GM23338 (cell line): ENCODE measurements at regions not wholly inside any gene's neighbourhood (a gene's known extent, or its start where the extent isn't known, plus 50 kb on each side); places are given as distances from the start of the nearest gene placed in this dataset.

ENCODE experiments used
- ATAC-seq: fragments of 200-7000 bp; cut with Tn5 transposase; 3 replicates; pipeline ENCODE4 v1.9.1; 2020
- DNase-seq: peaks from one replicate; pipeline ENCODE4 v3.0.0-alpha.2; 2015; ENCODE audit warnings: low spot score
- H2AFZ ChIP-seq: fragments of 200-600 bp; sonication (generic); 2 replicates; pipeline ENCODE4 v1.8.0; 2016; ENCODE audit warnings: antibody characterized with exemption, mild to moderate bottlenecking, moderate library complexity
- H3F3A ChIP-seq: fragments of 200-600 bp; sonication (generic); replicated peaks from 2 replicates; pipeline ENCODE4 v1.8.0; 2017; ENCODE audit warnings: antibody characterized with exemption, mixed run types, low read depth
- H3K27ac ChIP-seq: fragments of 200-600 bp; sonication (generic); 2 replicates; pipeline ENCODE4 v1.6.1; 2016; ENCODE audit warnings: low read depth
- H3K27me3 ChIP-seq: fragments of 200-600 bp; sonication (generic); 2 replicates; pipeline ENCODE4 v1.8.0; 2016; ENCODE audit warnings: mild to moderate bottlenecking, mixed run types, moderate library complexity; ENCODE audit not compliant: insufficient read depth
- H3K36me3 ChIP-seq: fragments of 200-600 bp; sonication (generic); 2 replicates; pipeline ENCODE4 v1.8.0; 2016; ENCODE audit warnings: mild to moderate bottlenecking; ENCODE audit not compliant: insufficient read depth
- H3K4me1 ChIP-seq: fragments of 200-600 bp; sonication (generic); 2 replicates; pipeline ENCODE4 v1.8.0; 2016; ENCODE audit warnings: mild to moderate bottlenecking, moderate library complexity; ENCODE audit not compliant: insufficient read depth
- H3K4me2 ChIP-seq: fragments of 200-600 bp; sonication (generic); 2 replicates; pipeline ENCODE4 v1.7.1; 2017; ENCODE audit warnings: mixed run types
- H3K4me3 ChIP-seq: fragments of 200-600 bp; sonication (generic); 2 replicates; pipeline ENCODE4 v1.6.1; 2016; ENCODE audit warnings: mixed run types
- H3K79me2 ChIP-seq: fragments of 200-600 bp; sonication (generic); replicated peaks from 2 replicates; pipeline ENCODE4 v1.8.0; 2017; ENCODE audit warnings: mild to moderate bottlenecking; ENCODE audit not compliant: insufficient read depth
- H3K9me2 ChIP-seq: fragments of 200-600 bp; sonication (generic); 2 replicates; pipeline ENCODE4 v1.8.0; 2017; ENCODE audit not compliant: insufficient read depth
- H4K20me1 ChIP-seq: fragments of 200-600 bp; sonication (generic); replicated peaks from 2 replicates; pipeline ENCODE4 v1.8.0; 2017; ENCODE audit warnings: mild to moderate bottlenecking; ENCODE audit not compliant: insufficient read depth
- H3K27ac Mint-ChIP-seq: 2 replicates; pipeline ENCODE4 v1.8.0; 2020; ENCODE audit warnings: inconsistent platforms, mild to moderate bottlenecking, moderate library complexity, mixed read lengths
- H3K27me3 Mint-ChIP-seq: 3 replicates; pipeline ENCODE4 v1.8.0; 2022; ENCODE audit warnings: low read depth, mild to moderate bottlenecking, moderate library complexity, mixed read lengths, inconsistent platforms; ENCODE audit not compliant: insufficient read depth, poor library complexity
- H3K36me3 Mint-ChIP-seq: 3 replicates; pipeline ENCODE4 v1.8.0; 2021; ENCODE audit warnings: low read depth, mild to moderate bottlenecking, inconsistent platforms, moderate library complexity, mixed read lengths
- H3K4me1 Mint-ChIP-seq: 3 replicates; pipeline ENCODE4 v1.8.0; 2020; ENCODE audit warnings: mild to moderate bottlenecking, inconsistent platforms, mixed read lengths
- H3K4me3 Mint-ChIP-seq: 3 replicates; pipeline ENCODE4 v1.8.0; 2021; ENCODE audit warnings: moderate library complexity, mild to moderate bottlenecking, inconsistent platforms, mixed read lengths
- H3K9me3 Mint-ChIP-seq: 3 replicates; pipeline ENCODE4 v1.8.0; 2020; ENCODE audit warnings: moderate library complexity, mild to moderate bottlenecking, inconsistent platforms, mixed read lengths
- CREB1 ChIP-seq: fragments of 250-450 bp; sonication (Bioruptor Pico); IDR thresholded peaks from 2 replicates; pipeline ENCODE4 v1.5.0; 2020; ENCODE audit warnings: low read depth, mild to moderate bottlenecking, moderate library complexity
- EZH2 ChIP-seq: fragments of 200-600 bp; sonication (generic); IDR thresholded peaks from one replicate; pipeline ENCODE4 v1.8.0; 2017; ENCODE audit warnings: antibody characterized with exemption, mild to moderate bottlenecking, low read depth; ENCODE audit not compliant: unreplicated experiment
- EZH2phosphoT487 ChIP-seq: fragments of 200-600 bp; sonication (generic); IDR thresholded peaks from one replicate; pipeline ENCODE4 v1.8.1; 2018; ENCODE audit warnings: antibody characterized with exemption; ENCODE audit not compliant: unreplicated experiment
- JUNB ChIP-seq: IDR thresholded peaks from one replicate; pipeline ENCODE4 v1.6.1; 2016; ENCODE audit warnings: antibody characterized with exemption; ENCODE audit not compliant: unreplicated experiment
- NANOG ChIP-seq: IDR thresholded peaks from 2 replicates; pipeline ENCODE4 v1.6.1; 2016; ENCODE audit warnings: antibody characterized with exemption, borderline replicate concordance
- POLR2AphosphoS5 ChIP-seq: IDR thresholded peaks from 2 replicates; pipeline ENCODE4 v1.6.1; 2016; ENCODE audit warnings: antibody characterized with exemption, low read depth
- ZNF114 ChIP-seq: fragments of 250-450 bp; sonication (Bioruptor Pico); IDR thresholded peaks from 2 replicates; pipeline ENCODE4 v1.5.0; 2020; ENCODE audit warnings: mild to moderate bottlenecking, moderate library complexity
- ZNF331 ChIP-seq: fragments of 250-450 bp; sonication (Bioruptor Pico); IDR thresholded peaks from 2 replicates; pipeline ENCODE4 v1.5.0; 2020; ENCODE audit warnings: low read depth, mild to moderate bottlenecking, moderate library complexity
- TF ChIP-seq, protein P1 (sequence below): fragments of 250-450 bp; sonication (Bioruptor Pico); IDR thresholded peaks from 2 replicates; pipeline ENCODE4 v1.5.0; 2020; ENCODE audit warnings: mild to moderate bottlenecking, moderate library complexity
- TF ChIP-seq, protein P2 (sequence below), 2 experiments: fragments of 200-600 bp in 1 of 2; sonication (generic) in 1 of 2; conservative IDR thresholded peaks; 2 replicates each; pipeline versions ENCODE4 v1.5.1 to v1.6.1; 2016 to 2017; ENCODE audit warnings: antibody characterized with exemption in 2 of 2, low read depth in 2 of 2, mild to moderate bottlenecking in 2 of 2, moderate library complexity in 1 of 2
- TF ChIP-seq, protein P3 (sequence below): IDR thresholded peaks from one replicate; pipeline ENCODE4 v1.6.1; 2018; ENCODE audit warnings: antibody characterized with exemption; ENCODE audit not compliant: unreplicated experiment
- TF ChIP-seq, protein P4 (sequence below): IDR thresholded peaks from 2 replicates; pipeline ENCODE4 v1.6.1; 2016; ENCODE audit warnings: antibody characterized with exemption

DNA sequence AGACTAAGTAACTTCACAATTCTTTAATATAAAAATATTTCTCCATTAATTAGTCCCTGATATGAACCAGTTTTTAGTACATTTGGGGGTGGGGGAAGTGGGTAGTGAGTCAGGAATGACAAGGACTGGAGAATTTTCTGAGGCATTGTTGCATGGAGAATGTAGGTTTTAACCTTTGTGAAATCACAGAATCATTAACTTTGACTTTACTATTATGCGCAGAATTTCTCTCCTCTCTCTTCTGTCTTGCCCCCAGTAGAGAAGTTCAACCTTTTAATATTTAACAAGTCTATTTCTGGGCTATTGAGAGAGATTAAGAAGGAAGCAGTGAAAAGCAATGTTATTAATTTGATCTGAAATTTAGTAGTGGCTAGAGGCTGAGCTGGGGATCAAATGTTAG lies 597.0 kb downstream of the PCDH18 start:
- H3K27me3 Mint-ChIP-seq = no peaks in the 10 kb centered on the region
- Histone ChIP-seq H2AFZ (no peak overlapping the region), H3K27me3 (no peaks in the 10 kb centered on the region), H3K4me1 (no peaks in the 10 kb centered on the region), H3K4me3 (no peak overlapping the region), H3K9me2 (no peaks in the 10 kb centered on the region), H3K27ac (no peak overlapping the region), H3K4me2 (no peak overlapping the region), H3K36me3 (no peaks in the 10 kb centered on the region), H4K20me1 (no peaks in the 10 kb centered on the region), H3F3A (no peaks in the 10 kb centered on the region), H3K79me2 (no peaks in the 10 kb centered on the region)
- TF ChIP-seq NANOG (no peak), EZH2 (no peak), EZH2phosphoT487 (no peak), JUNB (no peak), CREB1 (CRISPR knock-in tag) (no peak), ZNF331 (no peak), ZNF114 (CRISPR knock-in tag) (no peak), POLR2AphosphoS5 (no peak)
- TF ChIP-seq, protein P1, sequence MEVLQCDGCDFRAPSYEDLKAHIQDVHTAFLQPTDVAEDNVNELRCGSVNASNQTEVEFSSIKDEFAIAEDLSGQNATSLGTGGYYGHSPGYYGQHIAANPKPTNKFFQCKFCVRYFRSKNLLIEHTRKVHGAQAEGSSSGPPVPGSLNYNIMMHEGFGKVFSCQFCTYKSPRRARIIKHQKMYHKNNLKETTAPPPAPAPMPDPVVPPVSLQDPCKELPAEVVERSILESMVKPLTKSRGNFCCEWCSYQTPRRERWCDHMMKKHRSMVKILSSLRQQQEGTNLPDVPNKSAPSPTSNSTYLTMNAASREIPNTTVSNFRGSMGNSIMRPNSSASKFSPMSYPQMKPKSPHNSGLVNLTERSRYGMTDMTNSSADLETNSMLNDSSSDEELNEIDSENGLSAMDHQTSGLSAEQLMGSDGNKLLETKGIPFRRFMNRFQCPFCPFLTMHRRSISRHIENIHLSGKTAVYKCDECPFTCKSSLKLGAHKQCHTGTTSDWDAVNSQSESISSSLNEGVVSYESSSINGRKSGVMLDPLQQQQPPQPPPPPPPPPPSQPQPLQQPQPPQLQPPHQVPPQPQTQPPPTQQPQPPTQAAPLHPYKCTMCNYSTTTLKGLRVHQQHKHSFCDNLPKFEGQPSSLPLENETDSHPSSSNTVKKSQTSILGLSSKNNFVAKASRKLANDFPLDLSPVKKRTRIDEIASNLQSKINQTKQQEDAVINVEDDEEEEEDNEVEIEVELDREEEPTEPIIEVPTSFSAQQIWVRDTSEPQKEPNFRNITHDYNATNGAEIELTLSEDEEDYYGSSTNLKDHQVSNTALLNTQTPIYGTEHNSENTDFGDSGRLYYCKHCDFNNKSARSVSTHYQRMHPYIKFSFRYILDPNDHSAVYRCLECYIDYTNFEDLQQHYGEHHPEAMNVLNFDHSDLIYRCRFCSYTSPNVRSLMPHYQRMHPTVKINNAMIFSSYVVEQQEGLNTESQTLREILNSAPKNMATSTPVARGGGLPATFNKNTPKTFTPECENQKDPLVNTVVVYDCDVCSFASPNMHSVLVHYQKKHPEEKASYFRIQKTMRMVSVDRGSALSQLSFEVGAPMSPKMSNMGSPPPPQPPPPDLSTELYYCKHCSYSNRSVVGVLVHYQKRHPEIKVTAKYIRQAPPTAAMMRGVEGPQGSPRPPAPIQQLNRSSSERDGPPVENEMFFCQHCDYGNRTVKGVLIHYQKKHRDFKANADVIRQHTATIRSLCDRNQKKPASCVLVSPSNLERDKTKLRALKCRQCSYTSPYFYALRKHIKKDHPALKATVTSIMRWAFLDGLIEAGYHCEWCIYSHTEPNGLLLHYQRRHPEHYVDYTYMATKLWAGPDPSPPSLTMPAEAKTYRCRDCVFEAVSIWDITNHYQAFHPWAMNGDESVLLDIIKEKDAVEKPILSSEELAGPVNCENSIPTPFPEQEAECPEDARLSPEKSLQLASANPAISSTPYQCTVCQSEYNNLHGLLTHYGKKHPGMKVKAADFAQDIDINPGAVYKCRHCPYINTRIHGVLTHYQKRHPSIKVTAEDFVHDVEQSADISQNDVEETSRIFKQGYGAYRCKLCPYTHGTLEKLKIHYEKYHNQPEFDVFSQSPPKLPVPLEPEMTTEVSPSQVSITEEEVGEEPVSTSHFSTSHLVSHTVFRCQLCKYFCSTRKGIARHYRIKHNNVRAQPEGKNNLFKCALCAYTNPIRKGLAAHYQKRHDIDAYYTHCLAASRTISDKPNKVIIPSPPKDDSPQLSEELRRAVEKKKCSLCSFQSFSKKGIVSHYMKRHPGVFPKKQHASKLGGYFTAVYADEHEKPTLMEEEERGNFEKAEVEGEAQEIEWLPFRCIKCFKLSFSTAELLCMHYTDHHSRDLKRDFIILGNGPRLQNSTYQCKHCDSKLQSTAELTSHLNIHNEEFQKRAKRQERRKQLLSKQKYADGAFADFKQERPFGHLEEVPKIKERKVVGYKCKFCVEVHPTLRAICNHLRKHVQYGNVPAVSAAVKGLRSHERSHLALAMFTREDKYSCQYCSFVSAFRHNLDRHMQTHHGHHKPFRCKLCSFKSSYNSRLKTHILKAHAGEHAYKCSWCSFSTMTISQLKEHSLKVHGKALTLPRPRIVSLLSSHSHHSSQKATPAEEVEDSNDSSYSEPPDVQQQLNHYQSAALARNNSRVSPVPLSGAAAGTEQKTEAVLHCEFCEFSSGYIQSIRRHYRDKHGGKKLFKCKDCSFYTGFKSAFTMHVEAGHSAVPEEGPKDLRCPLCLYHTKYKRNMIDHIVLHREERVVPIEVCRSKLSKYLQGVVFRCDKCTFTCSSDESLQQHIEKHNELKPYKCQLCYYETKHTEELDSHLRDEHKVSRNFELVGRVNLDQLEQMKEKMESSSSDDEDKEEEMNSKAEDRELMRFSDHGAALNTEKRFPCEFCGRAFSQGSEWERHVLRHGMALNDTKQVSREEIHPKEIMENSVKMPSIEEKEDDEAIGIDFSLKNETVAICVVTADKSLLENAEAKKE = no peak
- TF ChIP-seq, protein P2, sequence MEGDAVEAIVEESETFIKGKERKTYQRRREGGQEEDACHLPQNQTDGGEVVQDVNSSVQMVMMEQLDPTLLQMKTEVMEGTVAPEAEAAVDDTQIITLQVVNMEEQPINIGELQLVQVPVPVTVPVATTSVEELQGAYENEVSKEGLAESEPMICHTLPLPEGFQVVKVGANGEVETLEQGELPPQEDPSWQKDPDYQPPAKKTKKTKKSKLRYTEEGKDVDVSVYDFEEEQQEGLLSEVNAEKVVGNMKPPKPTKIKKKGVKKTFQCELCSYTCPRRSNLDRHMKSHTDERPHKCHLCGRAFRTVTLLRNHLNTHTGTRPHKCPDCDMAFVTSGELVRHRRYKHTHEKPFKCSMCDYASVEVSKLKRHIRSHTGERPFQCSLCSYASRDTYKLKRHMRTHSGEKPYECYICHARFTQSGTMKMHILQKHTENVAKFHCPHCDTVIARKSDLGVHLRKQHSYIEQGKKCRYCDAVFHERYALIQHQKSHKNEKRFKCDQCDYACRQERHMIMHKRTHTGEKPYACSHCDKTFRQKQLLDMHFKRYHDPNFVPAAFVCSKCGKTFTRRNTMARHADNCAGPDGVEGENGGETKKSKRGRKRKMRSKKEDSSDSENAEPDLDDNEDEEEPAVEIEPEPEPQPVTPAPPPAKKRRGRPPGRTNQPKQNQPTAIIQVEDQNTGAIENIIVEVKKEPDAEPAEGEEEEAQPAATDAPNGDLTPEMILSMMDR (conservative IDR thresholded peaks at IDR 0.05; ENCODE audit: low read depth in 2 of 2) = no peak
- TF ChIP-seq, protein P3, sequence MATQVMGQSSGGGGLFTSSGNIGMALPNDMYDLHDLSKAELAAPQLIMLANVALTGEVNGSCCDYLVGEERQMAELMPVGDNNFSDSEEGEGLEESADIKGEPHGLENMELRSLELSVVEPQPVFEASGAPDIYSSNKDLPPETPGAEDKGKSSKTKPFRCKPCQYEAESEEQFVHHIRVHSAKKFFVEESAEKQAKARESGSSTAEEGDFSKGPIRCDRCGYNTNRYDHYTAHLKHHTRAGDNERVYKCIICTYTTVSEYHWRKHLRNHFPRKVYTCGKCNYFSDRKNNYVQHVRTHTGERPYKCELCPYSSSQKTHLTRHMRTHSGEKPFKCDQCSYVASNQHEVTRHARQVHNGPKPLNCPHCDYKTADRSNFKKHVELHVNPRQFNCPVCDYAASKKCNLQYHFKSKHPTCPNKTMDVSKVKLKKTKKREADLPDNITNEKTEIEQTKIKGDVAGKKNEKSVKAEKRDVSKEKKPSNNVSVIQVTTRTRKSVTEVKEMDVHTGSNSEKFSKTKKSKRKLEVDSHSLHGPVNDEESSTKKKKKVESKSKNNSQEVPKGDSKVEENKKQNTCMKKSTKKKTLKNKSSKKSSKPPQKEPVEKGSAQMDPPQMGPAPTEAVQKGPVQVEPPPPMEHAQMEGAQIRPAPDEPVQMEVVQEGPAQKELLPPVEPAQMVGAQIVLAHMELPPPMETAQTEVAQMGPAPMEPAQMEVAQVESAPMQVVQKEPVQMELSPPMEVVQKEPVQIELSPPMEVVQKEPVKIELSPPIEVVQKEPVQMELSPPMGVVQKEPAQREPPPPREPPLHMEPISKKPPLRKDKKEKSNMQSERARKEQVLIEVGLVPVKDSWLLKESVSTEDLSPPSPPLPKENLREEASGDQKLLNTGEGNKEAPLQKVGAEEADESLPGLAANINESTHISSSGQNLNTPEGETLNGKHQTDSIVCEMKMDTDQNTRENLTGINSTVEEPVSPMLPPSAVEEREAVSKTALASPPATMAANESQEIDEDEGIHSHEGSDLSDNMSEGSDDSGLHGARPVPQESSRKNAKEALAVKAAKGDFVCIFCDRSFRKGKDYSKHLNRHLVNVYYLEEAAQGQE = no peak
- TF ChIP-seq, protein P4, sequence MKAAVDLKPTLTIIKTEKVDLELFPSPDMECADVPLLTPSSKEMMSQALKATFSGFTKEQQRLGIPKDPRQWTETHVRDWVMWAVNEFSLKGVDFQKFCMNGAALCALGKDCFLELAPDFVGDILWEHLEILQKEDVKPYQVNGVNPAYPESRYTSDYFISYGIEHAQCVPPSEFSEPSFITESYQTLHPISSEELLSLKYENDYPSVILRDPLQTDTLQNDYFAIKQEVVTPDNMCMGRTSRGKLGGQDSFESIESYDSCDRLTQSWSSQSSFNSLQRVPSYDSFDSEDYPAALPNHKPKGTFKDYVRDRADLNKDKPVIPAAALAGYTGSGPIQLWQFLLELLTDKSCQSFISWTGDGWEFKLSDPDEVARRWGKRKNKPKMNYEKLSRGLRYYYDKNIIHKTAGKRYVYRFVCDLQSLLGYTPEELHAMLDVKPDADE = no peak
- ATAC-seq (no peak), DNase-seq (no peak)
- H3K36me3 Mint-ChIP-seq = no peaks in the 10 kb centered on the region
- no peak overlapping the region for H3K4me3 Mint-ChIP-seq
- H3K9me3 Mint-ChIP-seq = no peaks in the 10 kb centered on the region
- H3K4me1 Mint-ChIP-seq = no peaks in the 10 kb centered on the region
- no peak overlapping the region for H3K27ac Mint-ChIP-seq
